ENCODE measurements at regions not wholly inside any gene's neighbourhood (a gene's known extent, or its start where the extent isn't known, plus 50 kb on each side); places are given as distances from the start of the nearest gene placed in this dataset.

- DNase-seq = no peak
These were observed 630.1 kb downstream of the BRINP3 start for GRCh38 chr1:189847613-189848012.

GRCh38 chr1:189851806-189852367 lies 625.8 kb downstream of the BRINP3 start:
- no peak for DNase-seq

- peak; percentile 1 for DNase-seq
These were observed 618.2 kb downstream of the BRINP3 start for GRCh38 chr1:189859385-189859977.

- DNase-seq = no peak
These were observed 611.1 kb downstream of the BRINP3 start for GRCh38 chr1:189866606-189867005.

- DNase-seq = no peak
These were observed 609.6 kb downstream of the BRINP3 start for GRCh38 chr1:189868021-189868420.

GRCh38 chr1:189874715-189875435 lies 602.8 kb downstream of the BRINP3 start:
- DNase-seq = no peak

- DNase-seq = no peak
These were observed 597.5 kb downstream of the BRINP3 start for GRCh38 chr1:189880135-189880534.

- DNase-seq = no peak
These were observed 577.8 kb downstream of the BRINP3 start for GRCh38 chr1:189899686-189900425.

GRCh38 chr1:189904509-189904908 lies 573.2 kb downstream of the BRINP3 start:
- DNase-seq = no peak

- DNase-seq = no peak
These were observed 569.6 kb downstream of the BRINP3 start for GRCh38 chr1:189908113-189908512.

- no peak for DNase-seq
These were observed 556.1 kb downstream of the BRINP3 start for GRCh38 chr1:189921613-189922012.

- DNase-seq = no peak
These were observed 550.0 kb downstream of the BRINP3 start for GRCh38 chr1:189927641-189928040.

GRCh38 chr1:189929501-189930099 lies 548.1 kb downstream of the BRINP3 start:
- no peak for DNase-seq

GRCh38 chr1:189936861-189937260 lies 540.8 kb downstream of the BRINP3 start:
- no peak for DNase-seq

GRCh38 chr1:189939967-189940366 lies 537.7 kb downstream of the BRINP3 start:
- DNase-seq = no peak

- DNase-seq = no peak
These were observed 535.7 kb downstream of the BRINP3 start for GRCh38 chr1:189941922-189942321.

- no peak for DNase-seq
These were observed 518.9 kb downstream of the BRINP3 start for GRCh38 chr1:189958756-189959155.

- DNase-seq = no peak
These were observed 516.9 kb downstream of the BRINP3 start for GRCh38 chr1:189960769-189961168.

- DNase-seq = no peak
These were observed 515.5 kb downstream of the BRINP3 start for GRCh38 chr1:189962181-189962580.

- no peak for DNase-seq
These were observed 507.1 kb downstream of the BRINP3 start for GRCh38 chr1:189970331-189971230.

GRCh38 chr1:189971656-189972055 lies 506.0 kb downstream of the BRINP3 start:
- DNase-seq = no peak

GRCh38 chr1:189977184-189977583 lies 500.5 kb downstream of the BRINP3 start:
- DNase-seq = no peak
